H1 (cell line): ENCODE measurements at regions not wholly inside any gene's neighbourhood (a gene's known extent, or its start where the extent isn't known, plus 50 kb on each side); places are given as distances from the start of the nearest gene placed in this dataset.

Experiments used
- CTCF ChIA-PET: fragments of 300-600 bp; sonication (Branson Sonifier 250); formaldehyde crosslinking; loops from one replicate; lab custom pipeline; 2021; ENCODE audit not compliant: partially characterized antibody; lab: Charles Lee
- POLR2A ChIA-PET: fragments of 300-600 bp; sonication (Branson Sonifier 250); formaldehyde crosslinking; loops from one replicate; lab custom pipeline; 2021; ENCODE audit warnings: inconsistent platforms; ENCODE audit not compliant: partially characterized antibody; lab: Charles Lee
- DNase-seq, 2 experiments: peaks; one replicate each; pipeline versions ENCODE4 v3.0.0 to v3.0.0-alpha.2; 2010 to 2022; ENCODE audit warnings: low spot score in 2 of 2, low read depth in 1 of 2, mixed read lengths in 1 of 2
- FAIRE-seq: peaks from 2 replicates; lab custom pipeline; 2011; peaks lifted over from hg19 to GRCh38; lab: Jason Lieb, UNC
- H2AFZ ChIP-seq: 2 replicates; pipeline ENCODE4 v1.8.1; 2012; ENCODE audit warnings: low read length, inconsistent platforms
- H2AK5ac ChIP-seq: 2 replicates; pipeline ENCODE4 v1.6.1; 2013; ENCODE audit warnings: low read depth, low read length
- H2BK120ac ChIP-seq: replicated peaks from 2 replicates; pipeline ENCODE3; 2013; ENCODE audit warnings: low read depth, low read length, inconsistent platforms
- H2BK12ac ChIP-seq: 2 replicates; pipeline ENCODE4 v1.6.1; 2013; ENCODE audit warnings: low read depth, low read length
- H2BK15ac ChIP-seq: 2 replicates; pipeline ENCODE4 v1.6.1; 2013; ENCODE audit warnings: low read length
- H2BK20ac ChIP-seq: 2 replicates; pipeline ENCODE4 v1.6.1; 2013; ENCODE audit warnings: low read length
- H2BK5ac ChIP-seq: 2 replicates; pipeline ENCODE4 v1.6.1; 2013; ENCODE audit warnings: low read depth, low read length
- H3K14ac ChIP-seq: 2 replicates; pipeline ENCODE4 v1.6.1; 2013; ENCODE audit warnings: inconsistent platforms; ENCODE audit not compliant: insufficient read length
- H3K18ac ChIP-seq: 2 replicates; pipeline ENCODE4 v1.6.1; 2013; ENCODE audit warnings: low read length; ENCODE audit errors: extremely low read depth
- H3K23ac ChIP-seq: 2 replicates; pipeline ENCODE4 v1.6.1; 2013; ENCODE audit warnings: inconsistent platforms; ENCODE audit not compliant: insufficient read length
- H3K23me2 ChIP-seq: 2 replicates; pipeline ENCODE4 v1.6.1; 2013; ENCODE audit warnings: low read depth, low read length
- H3K27ac ChIP-seq: 2 replicates; pipeline ENCODE4 v1.6.1; 2011; ENCODE audit warnings: low read depth, low read length, inconsistent platforms
- H3K27me3 ChIP-seq, 4 experiments: replicated peaks in 1 of 4; 1 replicate in 1 of 4; 2 replicates in 3 of 4; pipeline versions ENCODE4 v1.6.1 to v1.8.1; 2011 to 2013; ENCODE audit warnings: low read length in 3 of 4, mild to moderate bottlenecking in 3 of 4, inconsistent platforms in 2 of 4, mixed read lengths in 2 of 4, moderate library complexity in 1 of 4; ENCODE audit not compliant: control insufficient read depth in 3 of 4, insufficient read depth in 3 of 4; ENCODE audit errors: extremely low read depth in 1 of 4
- H3K36me3 ChIP-seq, 4 experiments: 2 replicates each; pipeline versions ENCODE4 v1.6.1 to v1.8.1; 2011 to 2013; ENCODE audit warnings: mild to moderate bottlenecking in 4 of 4, low read length in 3 of 4, moderate library complexity in 2 of 4, control low read depth in 1 of 4, inconsistent platforms in 1 of 4; ENCODE audit not compliant: insufficient read depth in 4 of 4, control insufficient read depth in 2 of 4
- H3K4ac ChIP-seq: replicated peaks from 2 replicates; pipeline ENCODE3; 2013; ENCODE audit warnings: low read length, low read depth, mixed read lengths, inconsistent platforms; ENCODE audit not compliant: insufficient read length
- H3K4me1 ChIP-seq, 4 experiments: replicated peaks in 1 of 4; 1 replicate in 1 of 4; 2 replicates in 3 of 4; pipeline versions ENCODE4 v1.6.1 to v1.8.1; 2011 to 2013; ENCODE audit warnings: low read length in 3 of 4, inconsistent platforms in 2 of 4, mixed read lengths in 1 of 4; ENCODE audit not compliant: insufficient read depth in 4 of 4, control insufficient read depth in 3 of 4
- H3K4me2 ChIP-seq, 2 experiments: 2 replicates each; pipeline versions ENCODE4 v1.6.1 to v1.8.1; 2011 to 2013; ENCODE audit warnings: low read depth in 2 of 2, low read length in 2 of 2, control low read depth in 1 of 2, inconsistent platforms in 1 of 2, mild to moderate bottlenecking in 1 of 2; ENCODE audit not compliant: insufficient read depth in 1 of 2
- H3K4me3 ChIP-seq, 4 experiments: fragments of 200-600, 300-600 bp in 1 of 4; sonication (generic), shearing (Covaris generic), sonication (Bioruptor Twin) in 1 of 4; 2 replicates each; pipeline versions ENCODE4 v1.5.1 to v1.8.1; 2011 to 2016; ENCODE audit warnings: low read length in 4 of 4, low read depth in 3 of 4, control low read depth in 2 of 4, inconsistent platforms in 2 of 4, mild to moderate bottlenecking in 2 of 4, mixed read lengths in 1 of 4, moderate library complexity in 1 of 4; ENCODE audit not compliant: insufficient read depth in 2 of 4; ENCODE audit errors: extremely low read depth in 1 of 4
- H3K56ac ChIP-seq: replicated peaks from 2 replicates; pipeline ENCODE3; 2013; ENCODE audit warnings: low read depth, mild to moderate bottlenecking, mixed read lengths, low read length, inconsistent platforms; ENCODE audit not compliant: insufficient read length
- H3K79me1 ChIP-seq: 2 replicates; pipeline ENCODE4 v1.6.1; 2013; ENCODE audit warnings: low read depth, low read length, control low read depth
- H3K79me2 ChIP-seq, 2 experiments: 2 replicates each; pipeline versions ENCODE4 v1.6.1 to v1.8.1; 2012 to 2013; ENCODE audit warnings: low read length in 2 of 2, mild to moderate bottlenecking in 2 of 2, inconsistent platforms in 1 of 2; ENCODE audit not compliant: insufficient read depth in 2 of 2, control insufficient read depth in 1 of 2
- H3K9ac ChIP-seq, 4 experiments: replicated peaks in 1 of 4; 1 replicate in 1 of 4; 2 replicates in 3 of 4; pipeline versions ENCODE4 v1.6.1 to v1.8.1; 2011 to 2013; ENCODE audit warnings: low read depth in 3 of 4, low read length in 3 of 4, control low read depth in 2 of 4, mild to moderate bottlenecking in 2 of 4, moderate library complexity in 2 of 4, inconsistent platforms in 1 of 4; ENCODE audit errors: extremely low read depth in 1 of 4
- H3K9me3 ChIP-seq, 2 experiments: 2 replicates each; pipeline versions ENCODE4 v1.6.1 to v1.8.1; 2012 to 2013; ENCODE audit warnings: mild to moderate bottlenecking in 2 of 2, moderate library complexity in 2 of 2, control low read depth in 1 of 2, inconsistent platforms in 1 of 2, low read depth in 1 of 2, low read length in 1 of 2, mixed read lengths in 1 of 2; ENCODE audit not compliant: insufficient read depth in 2 of 2
- H4K20me1 ChIP-seq, 2 experiments: replicated peaks in 1 of 2; 2 replicates each; pipeline versions ENCODE3 to v1.8.1; 2011 to 2013; ENCODE audit warnings: inconsistent platforms in 2 of 2, low read length in 2 of 2, mild to moderate bottlenecking in 1 of 2; ENCODE audit not compliant: insufficient read depth in 2 of 2, control insufficient read depth in 1 of 2
- H4K5ac ChIP-seq: 2 replicates; pipeline ENCODE4 v1.6.1; 2013; ENCODE audit warnings: low read length, low read depth, mixed read lengths, inconsistent platforms; ENCODE audit not compliant: insufficient read length
- H4K8ac ChIP-seq: 2 replicates; pipeline ENCODE4 v1.8.0; 2013; ENCODE audit warnings: mild to moderate bottlenecking, moderate library complexity, low read length, inconsistent platforms; ENCODE audit not compliant: insufficient read depth; ENCODE audit errors: extremely low read depth
- H4K91ac ChIP-seq: replicated peaks from 2 replicates; pipeline ENCODE3; 2013; ENCODE audit warnings: low read length, mixed read lengths, inconsistent platforms; ENCODE audit not compliant: insufficient read length
- ASH2L ChIP-seq: fragments of 200-600, 300-600 bp; sonication (generic); IDR thresholded peaks from one replicate; pipeline ENCODE4 v1.7.1; 2017; ENCODE audit warnings: low read length
- CEBPB ChIP-seq: IDR thresholded peaks from 2 replicates; pipeline ENCODE4 v1.6.1; 2012; ENCODE audit warnings: low read depth, low read length
- EZH2 ChIP-seq: fragments of 200-600 bp; sonication (generic); IDR thresholded peaks from 2 replicates; pipeline ENCODE4 v1.7.1; 2012; ENCODE audit warnings: low read depth, mild to moderate bottlenecking, moderate library complexity, low read length, inconsistent platforms; ENCODE audit not compliant: severe bottlenecking
- GTF2F1 ChIP-seq: IDR thresholded peaks from 2 replicates; pipeline ENCODE4 v1.6.1; 2012; ENCODE audit warnings: low read depth, low read length, improper control_type of control experiment, borderline replicate concordance
- KDM4A ChIP-seq: IDR thresholded peaks from one replicate; pipeline ENCODE4 v1.7.1; 2012; ENCODE audit warnings: low read depth, mild to moderate bottlenecking, moderate library complexity, low read length, inconsistent platforms; ENCODE audit not compliant: severe bottlenecking
- NANOG ChIP-seq: IDR thresholded peaks from 2 replicates; pipeline ENCODE4 v1.6.1; 2011; ENCODE audit warnings: low read length, low read depth, mild to moderate bottlenecking, inconsistent platforms; ENCODE audit not compliant: insufficient read depth, poor library complexity, severe bottlenecking
- RFX5 ChIP-seq: IDR thresholded peaks from 2 replicates; pipeline ENCODE4 v1.6.1; 2011; ENCODE audit warnings: low read depth, low read length, improper control_type of control experiment, borderline replicate concordance
- WGBS, 2 experiments: shearing (Covaris generic) in 1 of 2; methylation state at CpG; one replicate each; pipeline versions ENCODE4 v1.1.6 to v1.1.7; 2013 to 2015; ENCODE audit warnings: low lambda C conversion rate in 2 of 2, mixed read lengths in 2 of 2, inconsistent platforms in 1 of 2, low coverage in 1 of 2, missing lambda C conversion rate in 1 of 2; ENCODE audit not compliant: insufficient replicate concordance in 2 of 2, insufficient coverage in 1 of 2, insufficient read length in 1 of 2; ENCODE audit errors: extremely low coverage in 1 of 2, missing lambda C conversion rate in 1 of 2; 5-methylcytosine and 5-hydroxymethylcytosine counted together
- TF ChIP-seq, protein P1 (sequence below): IDR thresholded peaks from 2 replicates; pipeline ENCODE4 v1.6.1; 2012; ENCODE audit warnings: inconsistent platforms
- TF ChIP-seq, protein P2 (sequence below): IDR thresholded peaks from 2 replicates; pipeline ENCODE4 v1.6.1; 2012; ENCODE audit warnings: low read length, inconsistent platforms

DNA sequence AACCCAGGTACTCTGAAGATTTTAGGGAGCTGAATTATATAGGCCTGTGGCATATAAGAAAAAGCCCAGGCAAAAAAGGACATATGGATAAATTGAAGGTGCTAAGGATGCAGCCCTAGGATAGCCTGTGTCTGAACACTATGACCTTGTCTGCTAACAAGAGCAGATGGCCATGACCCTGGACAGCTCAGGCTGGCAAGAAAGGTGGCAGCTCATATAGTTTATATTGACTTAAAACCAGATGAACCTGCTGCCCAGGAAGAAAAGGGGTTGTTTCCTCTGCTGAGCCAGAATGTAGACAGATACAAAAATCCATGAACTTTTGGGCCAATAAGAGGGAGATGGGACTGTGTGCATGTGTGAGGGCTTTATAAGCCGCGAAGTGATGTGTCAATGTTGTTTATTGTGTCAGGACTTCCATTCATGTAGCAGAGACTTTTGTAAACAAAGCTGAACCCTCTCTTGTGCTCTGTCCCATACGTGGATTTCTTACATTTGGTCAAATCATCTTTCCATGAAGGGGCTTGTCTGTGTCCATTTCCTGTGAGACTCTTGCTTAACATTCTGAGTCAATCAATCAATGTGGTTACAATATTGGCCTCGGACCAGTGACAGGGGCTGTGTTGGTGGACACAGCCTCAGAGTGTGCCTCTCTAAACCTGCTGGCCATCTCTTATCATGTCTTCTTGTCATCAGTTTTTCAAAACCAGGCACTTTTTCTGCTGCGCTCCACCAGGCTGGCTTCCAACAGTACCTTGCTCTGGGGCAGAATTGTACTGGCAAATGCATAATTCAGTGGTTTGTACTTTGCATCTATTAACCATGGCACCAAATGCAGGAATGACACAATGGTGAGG is 321.2 kb downstream of the WDR72 start:
- no peak overlapping the region for H2BK5ac ChIP-seq
- no peak overlapping the region for H4K8ac ChIP-seq
- H3K56ac ChIP-seq, result no peak overlapping the region
- H3K4me1 ChIP-seq, result no peaks in the 10 kb centered on the region; a peak in 1 of 7 replicates
- no peaks in the 10 kb centered on the region; a peak in 1 of 7 replicates for H3K27me3 ChIP-seq
- H3K9me3 ChIP-seq, result no peaks in the 10 kb centered on the region
- H4K20me1 ChIP-seq, result no peaks in the 10 kb centered on the region
- H3K14ac ChIP-seq, result no peak overlapping the region
- H2AFZ ChIP-seq, result no peak overlapping the region
- H2BK15ac ChIP-seq, result no peak overlapping the region
- no peak overlapping the region for H4K5ac ChIP-seq
- H2BK12ac ChIP-seq, result no peak overlapping the region
- H3K27ac ChIP-seq, result no peak overlapping the region
- no peak overlapping the region for H2BK20ac ChIP-seq
- no peak for DNase-seq
- no peaks in the 10 kb centered on the region for H3K36me3 ChIP-seq
- no peak overlapping the region for H3K4ac ChIP-seq
- H3K23me2 ChIP-seq, result no peaks in the 10 kb centered on the region
- no peaks in the 10 kb centered on the region for H3K79me1 ChIP-seq
- no peaks in the 10 kb centered on the region for H3K79me2 ChIP-seq
- no peak overlapping the region for H3K4me3 ChIP-seq
- ChIA-PET POLR2A (no interaction called here), CTCF (interaction anchor here (1.1 kb wide), 1 partner anchor 15 kb away, joined by 3 read pairs; no protein-coding TSS in a partner anchor)
- TF ChIP-seq GTF2F1 (no peak), NANOG (no peak), CEBPB (no peak), KDM4A (no peak), ASH2L (no peak), EZH2 (no peak), RFX5 (no peak)
- TF ChIP-seq, protein P1, sequence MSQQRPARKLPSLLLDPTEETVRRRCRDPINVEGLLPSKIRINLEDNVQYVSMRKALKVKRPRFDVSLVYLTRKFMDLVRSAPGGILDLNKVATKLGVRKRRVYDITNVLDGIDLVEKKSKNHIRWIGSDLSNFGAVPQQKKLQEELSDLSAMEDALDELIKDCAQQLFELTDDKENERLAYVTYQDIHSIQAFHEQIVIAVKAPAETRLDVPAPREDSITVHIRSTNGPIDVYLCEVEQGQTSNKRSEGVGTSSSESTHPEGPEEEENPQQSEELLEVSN, result no peak
- TF ChIP-seq, protein P2, sequence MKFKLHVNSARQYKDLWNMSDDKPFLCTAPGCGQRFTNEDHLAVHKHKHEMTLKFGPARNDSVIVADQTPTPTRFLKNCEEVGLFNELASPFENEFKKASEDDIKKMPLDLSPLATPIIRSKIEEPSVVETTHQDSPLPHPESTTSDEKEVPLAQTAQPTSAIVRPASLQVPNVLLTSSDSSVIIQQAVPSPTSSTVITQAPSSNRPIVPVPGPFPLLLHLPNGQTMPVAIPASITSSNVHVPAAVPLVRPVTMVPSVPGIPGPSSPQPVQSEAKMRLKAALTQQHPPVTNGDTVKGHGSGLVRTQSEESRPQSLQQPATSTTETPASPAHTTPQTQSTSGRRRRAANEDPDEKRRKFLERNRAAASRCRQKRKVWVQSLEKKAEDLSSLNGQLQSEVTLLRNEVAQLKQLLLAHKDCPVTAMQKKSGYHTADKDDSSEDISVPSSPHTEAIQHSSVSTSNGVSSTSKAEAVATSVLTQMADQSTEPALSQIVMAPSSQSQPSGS, result no peak
- H2AK5ac ChIP-seq, result no peak overlapping the region
- H3K9ac ChIP-seq, result no peak overlapping the region
- no peak for FAIRE-seq
- no peak overlapping the region for H3K4me2 ChIP-seq
- no peak overlapping the region for H2BK120ac ChIP-seq
- WGBS, 2 experiments, result 89% methylated on average over 5 of the region's 5 CpGs; no CpG with 5 or more reads in 1 of the 2 experiments
- H3K23ac ChIP-seq, result no peak overlapping the region
- no peak overlapping the region for H4K91ac ChIP-seq
- no peak overlapping the region for H3K18ac ChIP-seq
